Fibroblast of skin of scalp (primary cell): ENCODE measurements at regions not wholly inside any gene's neighbourhood (a gene's known extent, or its start where the extent isn't known, plus 50 kb on each side); places are given as distances from the start of the nearest gene placed in this dataset.

ENCODE experiments used
- DNase-seq: peaks from one replicate; pipeline ENCODE4 v3.0.0-alpha.2; 2013

- DNase-seq: no peak
These were observed 182.5 kb downstream of the POU4F1 start for GRCh38 chr13:78420814-78421213.

- DNase-seq: no peak
These were observed 189.3 kb downstream of the POU4F1 start for GRCh38 chr13:78413887-78414553.

- DNase-seq: no peak
These were observed 192.5 kb downstream of the POU4F1 start for GRCh38 chr13:78410847-78411246.

- DNase-seq: no peak
These were observed 193.2 kb downstream of the POU4F1 start for GRCh38 chr13:78410164-78410563.

- no peak for DNase-seq
These were observed 194.2 kb downstream of the POU4F1 start for GRCh38 chr13:78409172-78409571.

GRCh38 chr13:78404846-78405360 lies 198.4 kb downstream of the POU4F1 start:
- no peak for DNase-seq

GRCh38 chr13:78402708-78403400 lies 200.5 kb downstream of the POU4F1 start:
- DNase-seq: no peak

- no peak for DNase-seq
These were observed 201.3 kb downstream of the POU4F1 start for GRCh38 chr13:78401873-78402707.

GRCh38 chr13:78398743-78399410 lies 204.5 kb downstream of the POU4F1 start:
- DNase-seq: no peak

- no peak for DNase-seq
These were observed 209.8 kb downstream of the POU4F1 start for GRCh38 chr13:78393286-78394142.

- DNase-seq: no peak
These were observed 219.5 kb downstream of the POU4F1 start for GRCh38 chr13:78383899-78384298.

GRCh38 chr13:78383071-78383484 lies 220.3 kb downstream of the POU4F1 start:
- no peak for DNase-seq

- DNase-seq: no peak
These were observed 220.9 kb downstream of the POU4F1 start for GRCh38 chr13:78382491-78382890.

GRCh38 chr13:78376822-78377221 lies 226.5 kb downstream of the POU4F1 start:
- DNase-seq: no peak

- no peak for DNase-seq
These were observed 227.3 kb downstream of the POU4F1 start for GRCh38 chr13:78376033-78376432.

GRCh38 chr13:78372581-78372980 lies 230.8 kb downstream of the POU4F1 start:
- DNase-seq: no peak

GRCh38 chr13:78370231-78370630 lies 233.1 kb downstream of the POU4F1 start:
- no peak for DNase-seq

- DNase-seq: no peak
These were observed 238.6 kb downstream of the POU4F1 start for GRCh38 chr13:78364711-78365110.

GRCh38 chr13:78341032-78341431 lies 262.3 kb downstream of the POU4F1 start:
- DNase-seq: no peak

- DNase-seq: no peak
These were observed 263.4 kb downstream of the POU4F1 start for GRCh38 chr13:78339927-78340326.

- DNase-seq: no peak
These were observed 269.3 kb downstream of the POU4F1 start for GRCh38 chr13:78334059-78334458.

GRCh38 chr13:78326633-78327032 lies 276.7 kb downstream of the POU4F1 start:
- DNase-seq: no peak
